ENCODE measurements at regions not wholly inside any gene's neighbourhood (a gene's known extent, or its start where the extent isn't known, plus 50 kb on each side); places are given as distances from the start of the nearest gene placed in this dataset.

GRCh38 chr9:87093777-87094176 lies 146.5 kb upstream of the GAS1 start:
- TF ChIP-seq EZH2phosphoT487 (IDR thresholded peaks at IDR 0.05; ENCODE audit: unreplicated experiment) (no peak), CTCF (conservative IDR thresholded peaks at IDR 0.05; ENCODE audit: low read depth in 2 of 2) (no peak)
